PC-3 (cell line): ENCODE measurements at regions not wholly inside any gene's neighbourhood (a gene's known extent, or its start where the extent isn't known, plus 50 kb on each side); places are given as distances from the start of the nearest gene placed in this dataset.

ENCODE experiments used
- ATAC-seq: fragments of 200-7000 bp; cut with Tn5 transposase; 2 replicates; pipeline ENCODE4 v1.9.1; 2020; ENCODE audit warnings: mild to moderate bottlenecking, moderate library complexity
- BruUV-seq: library from RNA; stranded (reverse); fragments of 400-500 nt; replicated peaks from 2 replicates; lab custom pipeline; 2021; lab: Mats Ljungman, UMichigan
- CTCF ChIA-PET: fragments of 300-600 bp; sonication (Branson Sonifier 250); formaldehyde crosslinking; loops from one replicate; lab custom pipeline; 2022; ENCODE audit warnings: antibody characterized with exemption; lab: Charles Lee
- POLR2A ChIA-PET: fragments of 300-600 bp; sonication (Branson Sonifier 250); formaldehyde crosslinking; loops from one replicate; lab custom pipeline; 2022; ENCODE audit warnings: antibody characterized with exemption; ENCODE audit not compliant: unreplicated experiment; lab: Charles Lee
- DNase-seq: peaks from one replicate; pipeline ENCODE4 v3.0.0-alpha.2; 2015
- H2AFZ ChIP-seq: fragments of 300-600 bp; sonication (generic); 2 replicates; pipeline ENCODE4 v1.6.0; 2016; ENCODE audit warnings: antibody characterized with exemption, low read length
- H3F3A ChIP-seq: fragments of 300-600 bp; sonication (generic); one replicate; pipeline ENCODE4 v1.6.0; 2017; ENCODE audit warnings: antibody characterized with exemption, low read length, control low read depth, mild to moderate bottlenecking; ENCODE audit not compliant: unreplicated experiment
- H3K27ac ChIP-seq: fragments of 300-600 bp; sonication (generic); 2 replicates; pipeline ENCODE4 v1.5.1; 2016; ENCODE audit warnings: mild to moderate bottlenecking, low read length
- H3K27me3 ChIP-seq: fragments of 300-600 bp; sonication (generic); 2 replicates; pipeline ENCODE4 v1.6.1; 2016; ENCODE audit warnings: low read length, mixed read lengths
- H3K36me3 ChIP-seq: fragments of 300-600 bp; sonication (generic); 2 replicates; pipeline ENCODE4 v1.6.1; 2016; ENCODE audit warnings: low read depth, mixed run types, low read length, mixed read lengths
- H3K4me1 ChIP-seq: fragments of 300-600 bp; sonication (generic); 2 replicates; pipeline ENCODE4 v1.5.1; 2016; ENCODE audit warnings: low read length; ENCODE audit not compliant: insufficient read depth
- H3K4me2 ChIP-seq: fragments of 300-600 bp; sonication (generic); 2 replicates; pipeline ENCODE4 v1.6.0; 2016; ENCODE audit warnings: low read length
- H3K4me3 ChIP-seq: fragments of 300-600 bp; sonication (generic); 2 replicates; pipeline ENCODE4 v1.5.1; 2016; ENCODE audit warnings: mild to moderate bottlenecking, low read length, mixed read lengths
- H3K79me2 ChIP-seq: fragments of 300-600 bp; sonication (generic); 2 replicates; pipeline ENCODE4 v1.6.1; 2017; ENCODE audit warnings: low read length, mixed read lengths
- H3K9ac ChIP-seq: fragments of 300-600 bp; sonication (generic); 2 replicates; pipeline ENCODE4 v1.6.0; 2016; ENCODE audit warnings: mild to moderate bottlenecking, low read length
- H3K9me2 ChIP-seq: fragments of 300-600 bp; sonication (generic); replicated peaks from 2 replicates; pipeline ENCODE4 v1.6.1; 2016; ENCODE audit warnings: mixed run types, low read length, mixed read lengths
- H3K9me3 ChIP-seq: fragments of 300-600 bp; sonication (generic); 2 replicates; pipeline ENCODE4 v1.6.1; 2016; ENCODE audit warnings: low read length, mixed read lengths
- H4K20me1 ChIP-seq: fragments of 300-600 bp; sonication (generic); 2 replicates; pipeline ENCODE4 v1.6.1; 2016; ENCODE audit warnings: low read length, mixed read lengths
- EZH2 ChIP-seq: fragments of 300-600 bp; sonication (generic); IDR thresholded peaks from one replicate; pipeline ENCODE4 v1.6.1; 2017; ENCODE audit warnings: antibody characterized with exemption, mild to moderate bottlenecking, low read length; ENCODE audit not compliant: unreplicated experiment
- EZH2phosphoT487 ChIP-seq: fragments of 300-600 bp; sonication (generic); IDR thresholded peaks from 2 replicates; pipeline ENCODE4 v1.6.1; 2018; ENCODE audit warnings: mild to moderate bottlenecking, antibody characterized with exemption, low read length, borderline replicate concordance
- intact Hi-C: fragments of 100-400 bp; cut with micrococcal nuclease; formaldehyde crosslinking; loops from 2 replicates; pipeline ENCODE4 v1.9.0; 2023
- TF ChIP-seq, protein P1 (sequence below): fragments of 300-600 bp; sonication (generic); conservative IDR thresholded peaks from 2 replicates; pipeline ENCODE4 v1.5.1; 2017; ENCODE audit warnings: antibody characterized with exemption, low read depth, mild to moderate bottlenecking, low read length

- Histone ChIP-seq H3K9ac (no peak overlapping the region), H2AFZ (no peak overlapping the region), H3K27me3 (no peaks in the 10 kb centered on the region), H3K9me2 (no peaks in the 10 kb centered on the region), H3K79me2 (no peaks in the 10 kb centered on the region), H3F3A (no peaks in the 10 kb centered on the region), H3K27ac (no peak overlapping the region), H4K20me1 (no peaks in the 10 kb centered on the region), H3K4me1 (no peaks in the 10 kb centered on the region), H3K4me3 (no peak overlapping the region), H3K9me3 (no peaks in the 10 kb centered on the region), H3K36me3 (no peaks in the 10 kb centered on the region), H3K4me2 (no peak overlapping the region)
- POLR2A ChIA-PET: no interaction called here
- intact Hi-C loops: no loop called here
- CTCF ChIA-PET: no interaction called here
- ATAC-seq (no peak), DNase-seq (no peak)
- TF ChIP-seq EZH2phosphoT487: no peak
- TF ChIP-seq EZH2: no peak
- TF ChIP-seq, protein P1, sequence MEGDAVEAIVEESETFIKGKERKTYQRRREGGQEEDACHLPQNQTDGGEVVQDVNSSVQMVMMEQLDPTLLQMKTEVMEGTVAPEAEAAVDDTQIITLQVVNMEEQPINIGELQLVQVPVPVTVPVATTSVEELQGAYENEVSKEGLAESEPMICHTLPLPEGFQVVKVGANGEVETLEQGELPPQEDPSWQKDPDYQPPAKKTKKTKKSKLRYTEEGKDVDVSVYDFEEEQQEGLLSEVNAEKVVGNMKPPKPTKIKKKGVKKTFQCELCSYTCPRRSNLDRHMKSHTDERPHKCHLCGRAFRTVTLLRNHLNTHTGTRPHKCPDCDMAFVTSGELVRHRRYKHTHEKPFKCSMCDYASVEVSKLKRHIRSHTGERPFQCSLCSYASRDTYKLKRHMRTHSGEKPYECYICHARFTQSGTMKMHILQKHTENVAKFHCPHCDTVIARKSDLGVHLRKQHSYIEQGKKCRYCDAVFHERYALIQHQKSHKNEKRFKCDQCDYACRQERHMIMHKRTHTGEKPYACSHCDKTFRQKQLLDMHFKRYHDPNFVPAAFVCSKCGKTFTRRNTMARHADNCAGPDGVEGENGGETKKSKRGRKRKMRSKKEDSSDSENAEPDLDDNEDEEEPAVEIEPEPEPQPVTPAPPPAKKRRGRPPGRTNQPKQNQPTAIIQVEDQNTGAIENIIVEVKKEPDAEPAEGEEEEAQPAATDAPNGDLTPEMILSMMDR: no peak
- BruUV-seq: no TSS peak
These were observed 524.4 kb downstream of the CAAP1 start for GRCh38 chr9:26368241-26368640.

- Histone ChIP-seq H2AFZ (no peak overlapping the region), H3K4me2 (no peak overlapping the region), H3K4me3 (no peak overlapping the region), H3K27ac (no peak overlapping the region), H3K79me2 (no peaks in the 10 kb centered on the region), H3K36me3 (no peaks in the 10 kb centered on the region), H3F3A (no peaks in the 10 kb centered on the region), H3K4me1 (no peaks in the 10 kb centered on the region), H4K20me1 (no peaks in the 10 kb centered on the region), H3K9me3 (no peaks in the 10 kb centered on the region), H3K27me3 (no peaks in the 10 kb centered on the region), H3K9ac (no peak overlapping the region), H3K9me2 (no peaks in the 10 kb centered on the region)
- BruUV-seq: no TSS peak
- ChIA-PET CTCF (no interaction called here), POLR2A (no interaction called here)
- ATAC-seq: no peak
- TF ChIP-seq EZH2phosphoT487 (no peak), EZH2 (no peak)
- TF ChIP-seq, protein P1: no peak
- intact Hi-C loops: no loop called here
- no peak for DNase-seq
These were observed 531.6 kb downstream of the CAAP1 start for GRCh38 chr9:26361010-26361409.

- intact Hi-C loops: no loop called here
- Histone ChIP-seq H3K9ac (no peak overlapping the region), H3K36me3 (no peaks in the 10 kb centered on the region), H3K4me2 (no peak overlapping the region), H3K4me3 (no peak overlapping the region), H3K4me1 (no peaks in the 10 kb centered on the region), H3K79me2 (no peaks in the 10 kb centered on the region), H3K27me3 (no peaks in the 10 kb centered on the region), H3F3A (no peaks in the 10 kb centered on the region), H3K9me3 (no peaks in the 10 kb centered on the region), H3K9me2 (no peaks in the 10 kb centered on the region), H4K20me1 (no peaks in the 10 kb centered on the region), H2AFZ (no peak overlapping the region), H3K27ac (no peak overlapping the region)
- TF ChIP-seq EZH2phosphoT487: no peak
- TF ChIP-seq, protein P1: no peak
- no peak for TF ChIP-seq EZH2
- DNase-seq (no peak), ATAC-seq (no peak)
- ChIA-PET CTCF (no interaction called here), POLR2A (no interaction called here)
- BruUV-seq: no TSS peak
These were observed 533.8 kb downstream of the CAAP1 start for GRCh38 chr9:26358836-26359235.
